SK-N-MC (cell line): ENCODE measurements at regions not wholly inside any gene's neighbourhood (a gene's known extent, or its start where the extent isn't known, plus 50 kb on each side); places are given as distances from the start of the nearest gene placed in this dataset.

Source experiments
- EZH2 ChIP-seq: fragments of 200-600 bp; sonication (generic); IDR thresholded peaks from one replicate; pipeline ENCODE4 v1.6.1; 2017; ENCODE audit warnings: antibody characterized with exemption
- FOXP2 ChIP-seq: optimal IDR thresholded peaks from 2 replicates; pipeline ENCODE3; 2011; ENCODE audit warnings: mild to moderate bottlenecking, moderate library complexity; ENCODE audit not compliant: insufficient read depth; ENCODE audit errors: extremely low read length, control extremely low read depth

DNA sequence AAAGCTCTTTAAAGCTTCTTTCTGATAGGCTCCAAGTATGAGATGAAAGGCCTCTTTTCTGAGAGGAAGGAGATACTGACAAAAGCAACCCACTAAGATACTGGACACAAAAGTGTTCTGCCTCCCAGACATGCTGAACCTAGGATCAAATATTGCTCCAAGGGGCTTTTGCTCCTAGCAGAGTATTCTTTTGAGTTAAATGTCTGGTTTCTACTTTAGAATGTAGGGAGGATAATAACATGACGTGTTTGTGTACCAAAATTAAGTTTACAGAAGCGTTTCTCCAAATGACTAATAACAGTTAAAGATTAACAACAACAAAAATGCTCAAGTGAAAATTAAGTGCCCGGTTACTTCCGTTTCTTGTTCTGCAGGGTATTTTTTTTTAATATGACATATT, 2293.3 kb upstream of the C9orf72 start:
- no peak for TF ChIP-seq FOXP2
- no peak for TF ChIP-seq EZH2
